Epithelial cell of esophagus (primary cell): ENCODE measurements at regions not wholly inside any gene's neighbourhood (a gene's known extent, or its start where the extent isn't known, plus 50 kb on each side); places are given as distances from the start of the nearest gene placed in this dataset.

Experiments
- DNase-seq: peaks from one replicate; pipeline ENCODE4 v3.0.0; 2010; ENCODE audit warnings: low read depth
- H3K4me3 ChIP-seq: 2 replicates; pipeline ENCODE4 v1.5.1; 2011; ENCODE audit warnings: mild to moderate bottlenecking, low read length, control low read depth
- CTCF ChIP-seq: IDR thresholded peaks from 2 replicates; pipeline ENCODE4 v1.5.1; 2011; ENCODE audit warnings: low read depth, mild to moderate bottlenecking, low read length, control low read depth, inconsistent platforms; ENCODE audit not compliant: insufficient read depth; ENCODE audit errors: missing control alignments

GRCh38 chr13:104315606-104316005 is 1249.4 kb upstream of the SLC10A2 start:
- no peak for TF ChIP-seq CTCF
- no peak overlapping the region for H3K4me3 ChIP-seq
- peak; percentile 88 for DNase-seq

GRCh38 chr13:104314926-104315535 is 1248.8 kb upstream of the SLC10A2 start:
- no peak for TF ChIP-seq CTCF
- DNase-seq = peak; percentile 53
- no peak overlapping the region for H3K4me3 ChIP-seq

- no peak for TF ChIP-seq CTCF
These were observed 1248.1 kb upstream of the SLC10A2 start for GRCh38 chr13:104314321-104314720.

GRCh38 chr13:104310861-104311260 is 1244.6 kb upstream of the SLC10A2 start:
- TF ChIP-seq CTCF = no peak
- H3K4me3 ChIP-seq = no peak overlapping the region
- peak; percentile 76 for DNase-seq

More at GRCh38 chr13:104314321-104314720, 1248.1 kb upstream of the SLC10A2 start:
- no peak overlapping the region for H3K4me3 ChIP-seq
- DNase-seq = no peak

- no peak for DNase-seq
- TF ChIP-seq CTCF = no peak
These were observed 1243.2 kb upstream of the SLC10A2 start for GRCh38 chr13:104309431-104309830.

GRCh38 chr13:104301171-104301975 is 1235.2 kb upstream of the SLC10A2 start:
- no peak for DNase-seq
- TF ChIP-seq CTCF = no peak
- H3K4me3 ChIP-seq = no peak overlapping the region

More at GRCh38 chr13:104309431-104309830, 1243.2 kb upstream of the SLC10A2 start:
- no peak overlapping the region for H3K4me3 ChIP-seq

- H3K4me3 ChIP-seq = no peak overlapping the region
- DNase-seq = peak; percentile 16
- TF ChIP-seq CTCF = no peak
These were observed 1230.9 kb upstream of the SLC10A2 start for GRCh38 chr13:104297075-104297474.
